ENCODE measurements at regions not wholly inside any gene's neighbourhood (a gene's known extent, or its start where the extent isn't known, plus 50 kb on each side); places are given as distances from the start of the nearest gene placed in this dataset.

DNA sequence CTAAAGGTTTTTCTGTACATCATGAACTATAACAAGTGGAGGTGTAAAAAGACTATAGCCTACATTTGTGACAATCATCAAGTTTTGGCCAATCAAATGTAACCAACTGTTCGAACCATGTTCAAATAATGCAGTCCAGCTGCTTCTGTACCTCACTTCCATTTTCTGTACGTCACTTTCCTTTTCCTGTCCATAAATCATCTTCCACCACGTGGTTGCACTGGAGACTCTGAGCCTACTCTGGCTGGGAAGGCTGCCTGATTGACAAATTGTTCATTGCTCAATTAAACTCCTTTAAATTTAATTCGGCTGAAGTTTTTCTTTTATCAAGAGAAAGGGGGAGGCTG lies 270.4 kb upstream of the JARID2 start:
- ATAC-seq = no peak
- no peak for TF ChIP-seq ZFP3 (CRISPR knock-in tag; IDR thresholded peaks at IDR 0.05)
- no peak for TF ChIP-seq RARB (CRISPR knock-in tag; IDR thresholded peaks at IDR 0.05)
- TF ChIP-seq, protein P1, sequence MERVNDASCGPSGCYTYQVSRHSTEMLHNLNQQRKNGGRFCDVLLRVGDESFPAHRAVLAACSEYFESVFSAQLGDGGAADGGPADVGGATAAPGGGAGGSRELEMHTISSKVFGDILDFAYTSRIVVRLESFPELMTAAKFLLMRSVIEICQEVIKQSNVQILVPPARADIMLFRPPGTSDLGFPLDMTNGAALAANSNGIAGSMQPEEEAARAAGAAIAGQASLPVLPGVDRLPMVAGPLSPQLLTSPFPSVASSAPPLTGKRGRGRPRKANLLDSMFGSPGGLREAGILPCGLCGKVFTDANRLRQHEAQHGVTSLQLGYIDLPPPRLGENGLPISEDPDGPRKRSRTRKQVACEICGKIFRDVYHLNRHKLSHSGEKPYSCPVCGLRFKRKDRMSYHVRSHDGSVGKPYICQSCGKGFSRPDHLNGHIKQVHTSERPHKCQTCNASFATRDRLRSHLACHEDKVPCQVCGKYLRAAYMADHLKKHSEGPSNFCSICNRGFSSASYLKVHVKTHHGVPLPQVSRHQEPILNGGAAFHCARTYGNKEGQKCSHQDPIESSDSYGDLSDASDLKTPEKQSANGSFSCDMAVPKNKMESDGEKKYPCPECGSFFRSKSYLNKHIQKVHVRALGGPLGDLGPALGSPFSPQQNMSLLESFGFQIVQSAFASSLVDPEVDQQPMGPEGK (CRISPR knock-in tag; IDR thresholded peaks at IDR 0.05; ENCODE audit: borderline replicate concordance) = no peak

DNA sequence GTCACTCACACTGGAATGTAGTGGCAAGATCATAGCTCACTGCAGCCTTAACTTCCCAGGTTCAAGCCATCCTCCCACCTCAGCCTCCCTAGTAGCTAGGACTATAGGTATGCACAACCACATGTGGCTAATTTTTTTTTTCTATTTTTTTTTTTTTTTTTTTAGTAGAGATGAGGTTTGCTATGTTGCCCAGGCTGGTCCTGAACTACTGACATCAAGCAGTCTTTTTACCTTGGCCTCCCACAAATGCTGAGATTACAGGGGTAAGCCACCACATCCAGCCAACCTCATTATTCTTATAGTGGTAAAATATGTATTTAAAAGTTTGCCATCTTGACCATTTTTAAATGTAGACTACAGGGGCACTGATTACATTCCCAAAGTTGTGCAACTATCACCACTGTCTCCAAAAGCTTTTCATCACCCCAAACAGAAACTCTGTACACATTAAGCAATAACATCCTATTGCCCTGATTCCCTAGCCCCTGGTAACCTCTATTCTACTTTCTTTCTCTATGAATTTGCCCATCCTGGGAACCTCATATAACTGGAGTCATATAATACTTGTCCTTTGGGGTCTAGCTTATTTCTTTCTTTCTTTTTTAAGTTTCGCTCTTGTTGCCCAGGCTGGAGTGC lies 268.0 kb upstream of the JARID2 start:
- TF ChIP-seq, protein P2, sequence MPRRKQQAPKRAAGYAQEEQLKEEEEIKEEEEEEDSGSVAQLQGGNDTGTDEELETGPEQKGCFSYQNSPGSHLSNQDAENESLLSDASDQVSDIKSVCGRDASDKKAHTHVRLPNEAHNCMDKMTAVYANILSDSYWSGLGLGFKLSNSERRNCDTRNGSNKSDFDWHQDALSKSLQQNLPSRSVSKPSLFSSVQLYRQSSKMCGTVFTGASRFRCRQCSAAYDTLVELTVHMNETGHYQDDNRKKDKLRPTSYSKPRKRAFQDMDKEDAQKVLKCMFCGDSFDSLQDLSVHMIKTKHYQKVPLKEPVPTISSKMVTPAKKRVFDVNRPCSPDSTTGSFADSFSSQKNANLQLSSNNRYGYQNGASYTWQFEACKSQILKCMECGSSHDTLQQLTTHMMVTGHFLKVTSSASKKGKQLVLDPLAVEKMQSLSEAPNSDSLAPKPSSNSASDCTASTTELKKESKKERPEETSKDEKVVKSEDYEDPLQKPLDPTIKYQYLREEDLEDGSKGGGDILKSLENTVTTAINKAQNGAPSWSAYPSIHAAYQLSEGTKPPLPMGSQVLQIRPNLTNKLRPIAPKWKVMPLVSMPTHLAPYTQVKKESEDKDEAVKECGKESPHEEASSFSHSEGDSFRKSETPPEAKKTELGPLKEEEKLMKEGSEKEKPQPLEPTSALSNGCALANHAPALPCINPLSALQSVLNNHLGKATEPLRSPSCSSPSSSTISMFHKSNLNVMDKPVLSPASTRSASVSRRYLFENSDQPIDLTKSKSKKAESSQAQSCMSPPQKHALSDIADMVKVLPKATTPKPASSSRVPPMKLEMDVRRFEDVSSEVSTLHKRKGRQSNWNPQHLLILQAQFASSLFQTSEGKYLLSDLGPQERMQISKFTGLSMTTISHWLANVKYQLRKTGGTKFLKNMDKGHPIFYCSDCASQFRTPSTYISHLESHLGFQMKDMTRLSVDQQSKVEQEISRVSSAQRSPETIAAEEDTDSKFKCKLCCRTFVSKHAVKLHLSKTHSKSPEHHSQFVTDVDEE (CRISPR knock-in tag; IDR thresholded peaks at IDR 0.05) = no peak
- no peak for TF ChIP-seq PPARA (CRISPR knock-in tag; IDR thresholded peaks at IDR 0.05; ENCODE audit: borderline replicate concordance)
- no peak for TF ChIP-seq ZFP30 (CRISPR knock-in tag; IDR thresholded peaks at IDR 0.05)
- TF ChIP-seq, protein P3, sequence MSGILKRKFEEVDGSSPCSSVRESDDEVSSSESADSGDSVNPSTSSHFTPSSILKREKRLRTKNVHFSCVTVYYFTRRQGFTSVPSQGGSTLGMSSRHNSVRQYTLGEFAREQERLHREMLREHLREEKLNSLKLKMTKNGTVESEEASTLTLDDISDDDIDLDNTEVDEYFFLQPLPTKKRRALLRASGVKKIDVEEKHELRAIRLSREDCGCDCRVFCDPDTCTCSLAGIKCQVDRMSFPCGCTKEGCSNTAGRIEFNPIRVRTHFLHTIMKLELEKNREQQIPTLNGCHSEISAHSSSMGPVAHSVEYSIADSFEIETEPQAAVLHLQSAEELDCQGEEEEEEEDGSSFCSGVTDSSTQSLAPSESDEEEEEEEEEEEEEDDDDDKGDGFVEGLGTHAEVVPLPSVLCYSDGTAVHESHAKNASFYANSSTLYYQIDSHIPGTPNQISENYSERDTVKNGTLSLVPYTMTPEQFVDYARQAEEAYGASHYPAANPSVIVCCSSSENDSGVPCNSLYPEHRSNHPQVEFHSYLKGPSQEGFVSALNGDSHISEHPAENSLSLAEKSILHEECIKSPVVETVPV (CRISPR knock-in tag; IDR thresholded peaks at IDR 0.05) = no peak
- TF ChIP-seq ZNF70 (CRISPR knock-in tag; IDR thresholded peaks at IDR 0.05) = no peak
- no peak for TF ChIP-seq TOX (CRISPR knock-in tag; IDR thresholded peaks at IDR 0.05; ENCODE audit: borderline replicate concordance)
- no peak for TF ChIP-seq RARB (CRISPR knock-in tag; IDR thresholded peaks at IDR 0.05)
- no peak for TF ChIP-seq GLIS3 (CRISPR knock-in tag; IDR thresholded peaks at IDR 0.05)
- no peak for TF ChIP-seq ZC3H10 (CRISPR knock-in tag; IDR thresholded peaks at IDR 0.05)
- no peak for TF ChIP-seq CSDC2 (CRISPR knock-in tag; IDR thresholded peaks at IDR 0.05)
- TF ChIP-seq, protein P1 (CRISPR knock-in tag; IDR thresholded peaks at IDR 0.05; ENCODE audit: borderline replicate concordance) = no peak
- no peak for ATAC-seq

DNA sequence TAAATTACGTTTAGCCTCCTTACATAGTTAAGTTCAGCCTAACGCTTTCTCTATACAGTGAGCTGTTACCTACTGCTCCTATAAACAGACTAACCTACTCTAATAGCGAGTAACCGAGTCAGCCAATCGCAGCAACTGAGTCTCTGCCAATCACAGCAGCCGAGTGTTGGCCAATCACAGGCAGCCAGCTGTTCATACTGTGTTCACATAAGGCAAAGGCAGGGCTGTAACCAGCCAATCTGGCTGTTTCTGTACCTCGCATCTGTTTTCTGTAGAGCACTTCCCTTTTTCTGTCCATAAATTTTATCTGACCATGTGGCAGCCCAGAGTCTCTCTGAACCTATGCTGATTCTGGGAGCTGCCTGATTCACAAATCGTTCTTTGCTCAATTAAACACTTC lies 263.9 kb upstream of the JARID2 start:
- TF ChIP-seq ARNTL (CRISPR knock-in tag; IDR thresholded peaks at IDR 0.05; ENCODE audit: borderline replicate concordance, low read depth) (no peak), GLIS3 (CRISPR knock-in tag; IDR thresholded peaks at IDR 0.05) (no peak), BACH2 (CRISPR knock-in tag; IDR thresholded peaks at IDR 0.05; ENCODE audit: borderline replicate concordance) (no peak), ZFP3 (CRISPR knock-in tag; IDR thresholded peaks at IDR 0.05) (no peak), ZNF565 (CRISPR knock-in tag; conservative IDR thresholded peaks at IDR 0.05; ENCODE audit: low read depth) (no peak), ZFP30 (CRISPR knock-in tag; IDR thresholded peaks at IDR 0.05) (no peak), ZC3H10 (CRISPR knock-in tag; IDR thresholded peaks at IDR 0.05) (no peak), TCF4 (CRISPR knock-in tag; IDR thresholded peaks at IDR 0.05; ENCODE audit: borderline replicate concordance) (no peak), ISL1 (CRISPR knock-in tag; IDR thresholded peaks at IDR 0.05) (no peak), SNAI2 (CRISPR knock-in tag; IDR thresholded peaks at IDR 0.05) (no peak), CSDC2 (CRISPR knock-in tag; IDR thresholded peaks at IDR 0.05) (no peak)
- TF ChIP-seq, protein P4, sequence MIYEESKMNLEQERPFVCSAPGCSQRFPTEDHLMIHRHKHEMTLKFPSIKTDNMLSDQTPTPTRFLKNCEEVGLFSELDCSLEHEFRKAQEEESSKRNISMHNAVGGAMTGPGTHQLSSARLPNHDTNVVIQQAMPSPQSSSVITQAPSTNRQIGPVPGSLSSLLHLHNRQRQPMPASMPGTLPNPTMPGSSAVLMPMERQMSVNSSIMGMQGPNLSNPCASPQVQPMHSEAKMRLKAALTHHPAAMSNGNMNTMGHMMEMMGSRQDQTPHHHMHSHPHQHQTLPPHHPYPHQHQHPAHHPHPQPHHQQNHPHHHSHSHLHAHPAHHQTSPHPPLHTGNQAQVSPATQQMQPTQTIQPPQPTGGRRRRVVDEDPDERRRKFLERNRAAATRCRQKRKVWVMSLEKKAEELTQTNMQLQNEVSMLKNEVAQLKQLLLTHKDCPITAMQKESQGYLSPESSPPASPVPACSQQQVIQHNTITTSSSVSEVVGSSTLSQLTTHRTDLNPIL (CRISPR knock-in tag; IDR thresholded peaks at IDR 0.05; ENCODE audit: low read depth) = no peak
- TF ChIP-seq, protein P3 (CRISPR knock-in tag; IDR thresholded peaks at IDR 0.05) = no peak
- TF ChIP-seq, protein P5, sequence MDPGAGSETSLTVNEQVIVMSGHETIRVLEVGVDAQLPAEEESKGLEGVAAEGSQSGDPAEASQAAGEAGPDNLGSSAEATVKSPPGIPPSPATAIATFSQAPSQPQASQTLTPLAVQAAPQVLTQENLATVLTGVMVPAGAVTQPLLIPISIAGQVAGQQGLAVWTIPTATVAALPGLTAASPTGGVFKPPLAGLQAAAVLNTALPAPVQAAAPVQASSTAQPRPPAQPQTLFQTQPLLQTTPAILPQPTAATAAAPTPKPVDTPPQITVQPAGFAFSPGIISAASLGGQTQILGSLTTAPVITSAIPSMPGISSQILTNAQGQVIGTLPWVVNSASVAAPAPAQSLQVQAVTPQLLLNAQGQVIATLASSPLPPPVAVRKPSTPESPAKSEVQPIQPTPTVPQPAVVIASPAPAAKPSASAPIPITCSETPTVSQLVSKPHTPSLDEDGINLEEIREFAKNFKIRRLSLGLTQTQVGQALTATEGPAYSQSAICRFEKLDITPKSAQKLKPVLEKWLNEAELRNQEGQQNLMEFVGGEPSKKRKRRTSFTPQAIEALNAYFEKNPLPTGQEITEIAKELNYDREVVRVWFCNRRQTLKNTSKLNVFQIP (CRISPR knock-in tag; IDR thresholded peaks at IDR 0.05; ENCODE audit: borderline replicate concordance, low read depth) = no peak
- ATAC-seq = no peak
